ENCODE measurements at regions not wholly inside any gene's neighbourhood (a gene's known extent, or its start where the extent isn't known, plus 50 kb on each side); places are given as distances from the start of the nearest gene placed in this dataset.
A peak's percentile ranks its signal among the peaks of the same experiment; 100 is the strongest.

DNA sequence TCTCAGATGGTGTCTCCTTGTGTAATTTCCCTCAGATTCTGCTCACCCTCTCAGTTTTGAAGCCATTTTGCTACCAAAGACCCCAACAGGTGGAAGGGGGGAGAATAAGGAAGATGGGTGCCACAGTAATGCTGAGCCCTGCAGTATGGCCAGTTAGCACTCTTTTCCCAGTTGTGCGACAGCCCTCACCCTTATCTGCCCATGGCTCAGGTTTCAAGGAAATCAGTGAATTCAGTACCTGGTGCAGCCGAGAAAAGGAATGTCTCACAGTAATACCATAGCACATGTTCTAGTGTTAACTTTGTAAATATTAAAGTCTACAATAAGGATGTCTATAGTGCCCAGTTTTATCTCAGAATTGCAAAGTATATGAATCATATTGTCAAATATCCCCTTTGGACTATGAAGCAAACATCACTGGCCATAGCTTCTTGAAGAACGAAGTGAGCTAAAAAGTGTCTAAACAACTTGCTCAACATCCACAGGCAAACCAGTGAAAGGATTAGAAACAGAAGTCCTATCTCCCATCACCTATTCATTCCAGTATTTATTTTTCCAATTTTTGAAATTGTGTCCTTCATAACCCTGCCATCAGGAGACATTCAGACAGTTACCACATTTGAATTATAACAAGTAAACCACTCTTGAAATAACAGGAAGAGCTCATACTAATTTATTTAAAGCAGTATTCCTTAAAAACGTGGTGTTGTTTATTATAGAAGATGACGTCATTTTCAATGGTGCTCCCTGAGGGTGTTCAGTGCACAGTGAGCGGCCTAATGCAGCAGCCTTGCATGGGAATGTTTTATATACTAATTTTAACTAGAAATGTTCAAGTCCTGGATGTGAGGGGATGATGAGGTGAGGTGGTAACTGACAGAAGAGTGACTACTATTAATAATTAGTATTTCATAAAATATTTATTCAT, 366.2 kb downstream of the TFAP2A start:
- no peak overlapping the region for H3K4me3 ChIP-seq (ENCODE audit: low read depth, low read length)
- TF ChIP-seq, protein P1, sequence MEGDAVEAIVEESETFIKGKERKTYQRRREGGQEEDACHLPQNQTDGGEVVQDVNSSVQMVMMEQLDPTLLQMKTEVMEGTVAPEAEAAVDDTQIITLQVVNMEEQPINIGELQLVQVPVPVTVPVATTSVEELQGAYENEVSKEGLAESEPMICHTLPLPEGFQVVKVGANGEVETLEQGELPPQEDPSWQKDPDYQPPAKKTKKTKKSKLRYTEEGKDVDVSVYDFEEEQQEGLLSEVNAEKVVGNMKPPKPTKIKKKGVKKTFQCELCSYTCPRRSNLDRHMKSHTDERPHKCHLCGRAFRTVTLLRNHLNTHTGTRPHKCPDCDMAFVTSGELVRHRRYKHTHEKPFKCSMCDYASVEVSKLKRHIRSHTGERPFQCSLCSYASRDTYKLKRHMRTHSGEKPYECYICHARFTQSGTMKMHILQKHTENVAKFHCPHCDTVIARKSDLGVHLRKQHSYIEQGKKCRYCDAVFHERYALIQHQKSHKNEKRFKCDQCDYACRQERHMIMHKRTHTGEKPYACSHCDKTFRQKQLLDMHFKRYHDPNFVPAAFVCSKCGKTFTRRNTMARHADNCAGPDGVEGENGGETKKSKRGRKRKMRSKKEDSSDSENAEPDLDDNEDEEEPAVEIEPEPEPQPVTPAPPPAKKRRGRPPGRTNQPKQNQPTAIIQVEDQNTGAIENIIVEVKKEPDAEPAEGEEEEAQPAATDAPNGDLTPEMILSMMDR (IDR thresholded peaks at IDR 0.05; ENCODE audit: borderline replicate concordance, insufficient read depth, low read depth, low read length) = no peak

DNA sequence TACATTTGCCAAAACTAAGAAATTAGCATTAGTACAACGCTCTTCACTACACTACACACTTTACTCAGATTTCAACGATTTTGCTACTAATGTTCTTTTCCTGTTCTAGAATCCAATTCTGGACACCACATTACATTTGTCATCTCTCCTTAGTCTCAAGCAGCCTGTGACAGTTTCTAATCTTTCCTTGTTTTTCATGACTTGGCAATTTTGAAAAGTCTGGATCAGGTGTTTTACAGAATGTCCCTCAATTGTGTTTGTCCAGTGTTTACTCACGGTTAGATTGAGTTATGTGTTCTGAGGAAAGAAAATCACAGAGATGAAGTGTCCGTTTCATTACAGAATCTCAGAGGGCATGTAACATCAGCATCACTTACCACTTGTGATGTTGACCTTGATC, 372.6 kb downstream of the TFAP2A start:
- H3K4me3 ChIP-seq (ENCODE audit: low read depth, low read length) = no peak overlapping the region
- TF ChIP-seq, protein P1 (IDR thresholded peaks at IDR 0.05; ENCODE audit: borderline replicate concordance, insufficient read depth, low read depth, low read length) = no peak

DNA sequence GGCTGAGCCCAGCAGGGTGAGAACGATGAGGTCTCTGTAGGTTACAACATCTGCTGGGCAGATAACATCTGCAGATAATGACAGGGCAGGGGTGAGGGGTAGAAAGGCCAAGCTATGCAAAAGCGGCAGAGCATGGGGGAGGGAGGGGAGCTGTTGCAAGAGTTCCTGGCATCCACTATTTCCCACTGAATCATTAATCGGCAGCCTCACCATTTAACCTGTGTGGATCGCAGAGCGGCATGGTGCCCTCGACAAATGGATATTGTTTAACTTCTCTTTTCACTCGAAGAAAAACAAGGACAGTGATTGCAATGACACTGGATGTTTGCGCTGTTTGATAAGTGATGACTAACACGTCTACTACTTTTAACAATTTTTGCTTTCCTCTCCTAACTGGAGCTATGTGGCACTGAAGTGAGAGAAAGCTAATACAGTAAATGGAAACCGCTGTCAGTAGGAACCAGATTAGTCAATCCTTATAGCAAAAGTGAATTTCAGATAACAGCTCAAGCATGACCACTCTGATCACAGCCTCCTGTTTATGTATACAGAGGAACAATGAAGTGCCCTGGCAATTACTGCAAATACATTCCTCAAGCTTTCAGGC, 381.5 kb downstream of the TFAP2A start:
- H3K4me3 ChIP-seq (ENCODE audit: low read depth, low read length) = no peak overlapping the region

DNA sequence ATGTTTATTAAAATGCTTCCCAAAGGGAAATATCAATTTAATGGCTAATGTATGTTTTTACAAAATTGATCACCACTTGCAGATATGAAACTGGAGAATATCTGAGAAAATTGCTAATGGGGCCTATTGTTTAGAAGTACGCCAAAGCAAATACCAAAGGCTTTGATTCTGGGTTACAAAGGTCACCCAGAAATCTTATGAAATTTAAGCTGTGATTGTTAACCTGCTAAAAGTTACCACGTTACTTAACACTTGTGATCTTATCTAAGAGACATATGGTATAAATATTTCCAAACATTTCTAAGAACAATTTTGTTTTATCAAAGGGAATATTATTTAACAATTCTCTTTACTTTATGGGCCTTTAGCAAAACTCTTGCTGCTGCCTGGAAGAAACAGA, 383.3 kb downstream of the TFAP2A start:
- no peak overlapping the region for H3K4me3 ChIP-seq (ENCODE audit: low read depth, low read length)
- TF ChIP-seq, protein P1 (IDR thresholded peaks at IDR 0.05; ENCODE audit: borderline replicate concordance, insufficient read depth, low read depth, low read length) = no peak

More for the DNA sequence above, 381.5 kb downstream of the TFAP2A start:
- TF ChIP-seq, protein P1 (IDR thresholded peaks at IDR 0.05; ENCODE audit: borderline replicate concordance, insufficient read depth, low read depth, low read length) = no peak

DNA sequence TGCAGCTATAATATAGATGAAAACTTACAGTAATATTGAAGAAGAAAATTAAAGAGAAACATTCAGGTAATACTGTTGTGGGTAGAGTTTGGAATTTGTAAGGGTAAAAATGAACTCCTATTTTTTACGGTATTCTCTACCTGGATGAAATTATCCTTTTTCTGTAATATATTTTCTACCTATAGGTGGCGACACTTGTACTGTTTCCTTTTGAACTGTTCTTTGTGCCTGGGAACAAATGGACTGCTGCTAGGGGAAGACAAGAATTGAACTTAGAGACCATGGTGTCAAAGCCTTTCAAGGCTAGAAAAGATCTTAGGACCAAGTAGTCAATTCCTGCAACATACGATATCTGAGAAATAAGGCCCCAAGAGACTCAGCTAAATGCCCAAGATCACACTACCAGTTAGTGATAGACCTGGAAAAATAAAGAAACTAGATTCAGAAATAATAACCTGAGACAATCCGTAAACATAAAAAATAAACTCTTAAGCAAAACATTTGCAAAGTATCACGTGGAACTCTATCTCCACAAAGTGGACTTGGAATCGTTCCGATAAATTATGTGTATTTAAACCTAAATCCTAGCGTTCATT, 383.8 kb downstream of the TFAP2A start:
- no peak overlapping the region for H3K4me3 ChIP-seq (ENCODE audit: low read depth, low read length)
- TF ChIP-seq, protein P1 (IDR thresholded peaks at IDR 0.05; ENCODE audit: borderline replicate concordance, insufficient read depth, low read depth, low read length) = peak; percentile 16; the same call in 1 of the 2 replicates

DNA sequence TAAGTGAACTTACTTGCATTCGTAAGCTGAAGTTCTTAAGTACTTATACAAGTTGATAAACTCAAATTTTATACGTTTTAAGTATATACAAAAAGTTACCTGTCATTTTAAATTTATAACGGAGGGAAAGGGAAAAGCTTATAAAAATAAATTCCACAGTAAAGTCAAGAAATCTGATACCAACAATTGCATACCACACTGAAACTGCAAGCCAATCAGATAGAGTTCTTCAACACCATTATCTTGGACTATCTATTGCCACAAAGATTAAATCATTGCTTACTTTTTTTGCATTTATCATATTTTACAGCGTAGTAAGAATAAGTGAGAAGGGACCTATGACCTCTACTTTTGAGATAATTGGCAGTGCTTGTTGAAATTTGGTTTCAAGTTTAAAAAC, 386.7 kb downstream of the TFAP2A start:
- TF ChIP-seq, protein P1 (IDR thresholded peaks at IDR 0.05; ENCODE audit: borderline replicate concordance, insufficient read depth, low read depth, low read length) = no peak
- H3K4me3 ChIP-seq (ENCODE audit: low read depth, low read length) = no peak overlapping the region
